Cardiac muscle cell (in vitro differentiated cells and primary cell): ENCODE measurements at regions not wholly inside any gene's neighbourhood (a gene's known extent, or its start where the extent isn't known, plus 50 kb on each side); places are given as distances from the start of the nearest gene placed in this dataset.

Source experiments
- DNase-seq, 2 donors: peaks; one replicate each; pipeline versions ENCODE4 v3.0.0 to v3.0.0-alpha.2; 2010 to 2017; ENCODE audit warnings: low read depth in 1 of 2, low spot score in 1 of 2
- H3K27ac ChIP-seq: fragments of 200-600 bp; sonication (generic); 2 replicates; pipeline ENCODE4 v1.5.1; 2016
- H3K27me3 ChIP-seq: fragments of 200-600 bp; sonication (generic); 2 replicates; pipeline ENCODE4 v1.6.0; 2016; ENCODE audit warnings: control low read depth
- H3K36me3 ChIP-seq: fragments of 200-600 bp; sonication (generic); 2 replicates; pipeline ENCODE4 v1.5.1; 2016; ENCODE audit warnings: control low read depth
- H3K4me1 ChIP-seq: fragments of 200-600 bp; sonication (generic); 2 replicates; pipeline ENCODE4 v1.8.1; 2017; ENCODE audit warnings: low read depth, mild to moderate bottlenecking, mixed run types
- H3K4me3 ChIP-seq: fragments of 200-600 bp; sonication (generic); 2 replicates; pipeline ENCODE4 v1.5.1; 2016; ENCODE audit warnings: mild to moderate bottlenecking
- H3K9me3 ChIP-seq: fragments of 200-600 bp; sonication (generic); 2 replicates; pipeline ENCODE4 v1.5.1; 2017; ENCODE audit warnings: low read depth, mild to moderate bottlenecking, control low read depth
- TF ChIP-seq, protein P1 (sequence below): IDR thresholded peaks from 2 replicates; pipeline ENCODE4 v1.5.1; 2012; ENCODE audit warnings: low read depth, mild to moderate bottlenecking, low read length

DNA sequence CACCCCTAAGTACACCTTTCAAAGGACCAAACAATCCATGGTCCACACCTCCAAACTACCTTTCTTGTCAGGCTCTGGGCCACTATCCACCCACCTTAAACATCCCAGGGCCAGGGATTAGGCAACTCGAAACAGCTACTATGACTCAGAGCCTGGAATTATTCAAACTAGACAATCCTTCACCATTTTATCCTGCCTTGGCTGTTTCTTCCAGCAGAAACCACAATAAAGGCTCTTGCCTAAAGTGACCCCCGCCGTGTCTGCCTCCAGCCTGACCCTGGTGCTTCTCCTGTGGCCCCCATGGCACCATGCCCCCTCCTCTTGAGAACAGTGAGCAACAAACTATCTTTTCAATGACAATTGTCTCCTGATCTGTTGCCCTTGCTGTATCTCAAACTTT is 195.5 kb downstream of the EPM2A start:
- Histone ChIP-seq H3K27me3 (no peaks in the 10 kb centered on the region), H3K4me1 (no peaks in the 10 kb centered on the region), H3K9me3 (no peaks in the 10 kb centered on the region), H3K36me3 (no peaks in the 10 kb centered on the region), H3K4me3 (no peak overlapping the region), H3K27ac (no peak overlapping the region)
- peak in 1 of 2 donors; percentile 29 for DNase-seq
- TF ChIP-seq, protein P1, sequence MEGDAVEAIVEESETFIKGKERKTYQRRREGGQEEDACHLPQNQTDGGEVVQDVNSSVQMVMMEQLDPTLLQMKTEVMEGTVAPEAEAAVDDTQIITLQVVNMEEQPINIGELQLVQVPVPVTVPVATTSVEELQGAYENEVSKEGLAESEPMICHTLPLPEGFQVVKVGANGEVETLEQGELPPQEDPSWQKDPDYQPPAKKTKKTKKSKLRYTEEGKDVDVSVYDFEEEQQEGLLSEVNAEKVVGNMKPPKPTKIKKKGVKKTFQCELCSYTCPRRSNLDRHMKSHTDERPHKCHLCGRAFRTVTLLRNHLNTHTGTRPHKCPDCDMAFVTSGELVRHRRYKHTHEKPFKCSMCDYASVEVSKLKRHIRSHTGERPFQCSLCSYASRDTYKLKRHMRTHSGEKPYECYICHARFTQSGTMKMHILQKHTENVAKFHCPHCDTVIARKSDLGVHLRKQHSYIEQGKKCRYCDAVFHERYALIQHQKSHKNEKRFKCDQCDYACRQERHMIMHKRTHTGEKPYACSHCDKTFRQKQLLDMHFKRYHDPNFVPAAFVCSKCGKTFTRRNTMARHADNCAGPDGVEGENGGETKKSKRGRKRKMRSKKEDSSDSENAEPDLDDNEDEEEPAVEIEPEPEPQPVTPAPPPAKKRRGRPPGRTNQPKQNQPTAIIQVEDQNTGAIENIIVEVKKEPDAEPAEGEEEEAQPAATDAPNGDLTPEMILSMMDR = no peak

DNA sequence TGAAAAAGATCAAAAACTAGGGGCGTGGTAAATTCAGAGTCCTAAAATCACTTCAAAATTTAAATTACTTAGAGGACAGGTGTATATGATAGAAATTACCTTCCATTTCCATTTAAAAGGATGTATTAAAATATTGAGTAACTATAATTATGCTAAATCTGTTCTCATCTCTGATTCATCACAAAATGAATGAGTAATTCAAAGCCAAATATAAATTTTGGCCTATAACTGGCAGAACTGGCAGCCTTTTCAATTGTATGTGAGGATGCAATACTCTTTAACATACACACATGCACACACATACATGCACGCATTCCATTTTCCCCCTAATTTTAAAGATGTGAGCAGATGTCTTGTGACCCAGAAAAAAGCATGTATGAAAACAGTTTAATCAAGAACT is 194.6 kb downstream of the EPM2A start:
- DNase-seq = no peak
- H3K27me3 ChIP-seq = no peaks in the 10 kb centered on the region
- no peak overlapping the region for H3K4me3 ChIP-seq
- no peak overlapping the region for H3K27ac ChIP-seq
- TF ChIP-seq, protein P1 = no peak
- no peaks in the 10 kb centered on the region for H3K9me3 ChIP-seq
- no peaks in the 10 kb centered on the region for H3K4me1 ChIP-seq
- no peaks in the 10 kb centered on the region for H3K36me3 ChIP-seq

DNA sequence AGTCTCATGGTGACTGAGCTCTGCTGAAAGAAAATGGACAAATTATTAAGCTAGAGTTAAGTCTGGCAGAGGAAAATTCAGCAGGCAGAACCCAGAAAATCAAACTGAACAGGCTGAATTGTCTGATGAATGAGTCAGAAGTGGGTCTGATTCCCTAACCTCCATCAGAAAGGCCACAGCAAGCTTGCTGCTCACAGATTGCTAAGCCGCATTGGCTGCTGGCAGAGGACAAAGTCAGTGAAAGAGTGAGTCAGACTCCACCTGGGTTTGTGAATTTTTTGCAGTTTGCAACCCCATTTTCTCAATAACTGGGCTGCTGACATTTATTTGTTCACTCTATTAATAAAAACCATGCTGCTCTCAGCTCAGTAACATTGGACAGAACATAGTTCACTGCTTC is 191.3 kb downstream of the EPM2A start:
- peak in 1 of 2 donors; percentile 58 for DNase-seq
- Histone ChIP-seq H3K4me3 (no peak overlapping the region), H3K27me3 (no peaks in the 10 kb centered on the region), H3K4me1 (no peaks in the 10 kb centered on the region), H3K36me3 (no peaks in the 10 kb centered on the region), H3K9me3 (no peaks in the 10 kb centered on the region), H3K27ac (no peak overlapping the region)
- TF ChIP-seq, protein P1 = no peak

DNA sequence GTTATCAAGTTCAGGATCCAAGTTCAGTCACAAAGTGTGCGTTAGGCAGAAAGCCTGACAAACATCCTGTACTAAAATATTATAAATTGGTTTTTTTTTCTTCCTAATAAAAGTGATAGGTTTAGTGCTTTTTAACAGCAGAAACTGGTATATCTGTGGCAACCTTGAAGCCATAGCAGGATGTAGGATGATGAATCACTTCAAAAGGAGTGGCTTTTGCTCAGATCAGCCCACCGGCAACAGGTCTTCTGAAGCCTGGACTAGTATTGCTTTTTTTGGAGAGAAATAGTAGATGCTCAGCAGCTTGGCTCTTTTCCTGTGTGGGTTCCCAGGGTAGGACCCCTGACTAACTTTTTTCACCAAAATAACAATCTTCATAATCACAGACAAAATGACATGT is 190.8 kb downstream of the EPM2A start:
- Histone ChIP-seq H3K27ac (no peak overlapping the region), H3K9me3 (no peaks in the 10 kb centered on the region), H3K4me3 (no peak overlapping the region), H3K4me1 (no peaks in the 10 kb centered on the region), H3K36me3 (no peaks in the 10 kb centered on the region), H3K27me3 (no peaks in the 10 kb centered on the region)
- TF ChIP-seq, protein P1 = no peak
- no peak for DNase-seq

DNA sequence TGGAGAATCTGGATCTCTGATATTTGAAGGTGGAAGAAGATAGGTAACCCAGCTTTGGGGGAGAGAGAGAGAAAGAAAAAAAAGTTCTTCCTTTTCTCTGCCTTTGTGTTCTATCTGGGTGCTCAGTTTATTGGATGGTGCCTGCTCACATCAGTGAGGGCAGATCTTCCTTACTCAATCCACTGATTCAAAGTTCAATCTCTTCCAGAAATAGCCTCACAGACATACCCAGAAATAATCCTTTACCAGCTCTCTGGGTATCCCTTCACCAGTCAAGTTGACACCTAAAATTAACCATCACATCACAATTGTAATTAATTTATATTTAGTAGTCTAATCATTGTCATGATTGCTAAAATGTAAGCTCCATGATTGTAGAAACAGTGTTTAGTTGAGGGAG is 189.1 kb downstream of the EPM2A start:
- Histone ChIP-seq H3K9me3 (no peaks in the 10 kb centered on the region), H3K4me1 (no peaks in the 10 kb centered on the region), H3K27ac (no peak overlapping the region), H3K27me3 (no peaks in the 10 kb centered on the region), H3K4me3 (no peak overlapping the region), H3K36me3 (no peaks in the 10 kb centered on the region)
- TF ChIP-seq, protein P1 = no peak
- no peak for DNase-seq
